Trophoblast cell (in vitro differentiated cells and primary cell): ENCODE measurements at regions not wholly inside any gene's neighbourhood (a gene's known extent, or its start where the extent isn't known, plus 50 kb on each side); places are given as distances from the start of the nearest gene placed in this dataset.

ENCODE experiments used
- DNase-seq, 2 donors: peaks; one replicate each; pipeline ENCODE4 v3.0.0-alpha.2; 2016
- H2AFZ ChIP-seq: 2 replicates; pipeline ENCODE4 v1.6.1; 2013; ENCODE audit warnings: low read length, moderate library complexity, mild to moderate bottlenecking; ENCODE audit not compliant: insufficient read depth, poor library complexity
- H2AK5ac ChIP-seq: 2 replicates; pipeline ENCODE4 v1.6.1; 2013; ENCODE audit warnings: mild to moderate bottlenecking, low read length
- H2BK120ac ChIP-seq: 2 replicates; pipeline ENCODE4 v1.6.1; 2013; ENCODE audit warnings: low read length, mild to moderate bottlenecking, moderate library complexity; ENCODE audit not compliant: insufficient read depth, poor library complexity
- H2BK12ac ChIP-seq: 2 replicates; pipeline ENCODE4 v1.6.1; 2013; ENCODE audit warnings: mild to moderate bottlenecking, low read length, moderate library complexity
- H2BK5ac ChIP-seq: 2 replicates; pipeline ENCODE4 v1.6.1; 2013; ENCODE audit warnings: low read length, low read depth, moderate library complexity, mild to moderate bottlenecking; ENCODE audit not compliant: poor library complexity
- H3K14ac ChIP-seq: 2 replicates; pipeline ENCODE4 v1.6.1; 2013; ENCODE audit warnings: mild to moderate bottlenecking, low read length
- H3K18ac ChIP-seq: 2 replicates; pipeline ENCODE4 v1.6.1; 2013; ENCODE audit warnings: mild to moderate bottlenecking, low read length
- H3K23ac ChIP-seq: 2 replicates; pipeline ENCODE4 v1.6.1; 2013; ENCODE audit warnings: low read length
- H3K27ac ChIP-seq: 2 replicates; pipeline ENCODE4 v1.5.1; 2013; ENCODE audit warnings: low read depth, mild to moderate bottlenecking, inconsistent platforms, low read length, moderate library complexity
- H3K27me3 ChIP-seq: 2 replicates; pipeline ENCODE4 v1.6.1; 2013; ENCODE audit warnings: inconsistent platforms, mild to moderate bottlenecking, low read length, moderate library complexity; ENCODE audit not compliant: insufficient read depth
- H3K36me3 ChIP-seq, 2 experiments: 1 replicate in 1 of 2; 2 replicates in 1 of 2; pipeline ENCODE4 v1.6.1; 2013; ENCODE audit warnings: low read length in 2 of 2, mild to moderate bottlenecking in 2 of 2, moderate library complexity in 1 of 2; ENCODE audit not compliant: insufficient read depth in 2 of 2, control insufficient read depth in 1 of 2
- H3K4ac ChIP-seq: 2 replicates; pipeline ENCODE4 v1.6.1; 2013; ENCODE audit warnings: low read depth, mild to moderate bottlenecking, low read length, moderate library complexity
- H3K4me1 ChIP-seq, 2 experiments: 1 replicate in 1 of 2; 2 replicates in 1 of 2; pipeline ENCODE4 v1.6.1; 2013; ENCODE audit warnings: low read length in 2 of 2, mild to moderate bottlenecking in 2 of 2, moderate library complexity in 1 of 2; ENCODE audit not compliant: insufficient read depth in 2 of 2, control insufficient read depth in 1 of 2
- H3K4me2 ChIP-seq: 2 replicates; pipeline ENCODE4 v1.6.1; 2013; ENCODE audit warnings: inconsistent platforms, mild to moderate bottlenecking, low read length, moderate library complexity
- H3K4me3 ChIP-seq: 2 replicates; pipeline ENCODE4 v1.5.1; 2013; ENCODE audit warnings: mild to moderate bottlenecking, low read depth, low read length, inconsistent platforms
- H3K79me1 ChIP-seq: one replicate; pipeline ENCODE4 v1.6.1; 2013; ENCODE audit warnings: low read length
- H3K79me2 ChIP-seq: 2 replicates; pipeline ENCODE4 v1.6.1; 2013; ENCODE audit warnings: low read length, mild to moderate bottlenecking; ENCODE audit not compliant: control insufficient read depth, insufficient read depth, poor library complexity
- H3K9ac ChIP-seq: 2 replicates; pipeline ENCODE4 v1.6.1; 2013; ENCODE audit warnings: mild to moderate bottlenecking, low read length
- H3K9me3 ChIP-seq: 2 replicates; pipeline ENCODE4 v1.6.1; 2013; ENCODE audit warnings: low read depth, mild to moderate bottlenecking, control low read depth, inconsistent platforms, low read length; ENCODE audit not compliant: insufficient read depth
- H4K12ac ChIP-seq: 2 replicates; pipeline ENCODE4 v1.6.1; 2013; ENCODE audit warnings: low read depth, mild to moderate bottlenecking, low read length, moderate library complexity
- H4K8ac ChIP-seq: 2 replicates; pipeline ENCODE4 v1.6.1; 2013; ENCODE audit warnings: low read depth, mild to moderate bottlenecking, low read length, moderate library complexity
- H4K91ac ChIP-seq: one replicate; pipeline ENCODE4 v1.6.1; 2013; ENCODE audit warnings: low read depth, mild to moderate bottlenecking, low read length, moderate library complexity
- WGBS: extraction: QIAGEN DNeasy Blood & Tissue Kit; methylation state at CpG from one replicate; pipeline ENCODE4 v1.1.7; 2013; ENCODE audit warnings: missing lambda C conversion rate; ENCODE audit not compliant: insufficient read length, insufficient coverage; ENCODE audit errors: extremely low coverage; 5-methylcytosine and 5-hydroxymethylcytosine counted together

- Histone ChIP-seq H3K4ac (no peak overlapping the region), H3K18ac (no peak overlapping the region), H4K91ac (no peak overlapping the region), H2AK5ac (no peak overlapping the region), H3K9ac (no peak overlapping the region), H3K27me3 (no peaks in the 10 kb centered on the region), H2AFZ (no peak overlapping the region), H3K14ac (no peak overlapping the region), H2BK12ac (no peak overlapping the region), H4K8ac (no peak overlapping the region), H3K4me1 (peaks cover 10 to 16% of the 10 kb centered on the region in 2 experiments), H2BK5ac (no peak overlapping the region), H3K36me3 (no peaks in the 10 kb centered on the region), H3K79me1 (peaks cover 16% of the 10 kb centered on the region), H4K12ac (no peak overlapping the region), H3K4me2 (peak overlapping the region; percentile 28), H3K4me3 (no peak overlapping the region), H3K27ac (no peak overlapping the region), H3K9me3 (peaks cover 2% of the 10 kb centered on the region), H3K79me2 (no peaks in the 10 kb centered on the region), H2BK120ac (no peak overlapping the region), H3K23ac (no peak overlapping the region)
- no CpG with 5 or more reads among the region's 5 CpGs for WGBS
- DNase-seq: no peak
Observed at GRCh38 chr18:75818383-75818782, 390.9 kb upstream of the SMIM21 start.

- H4K12ac ChIP-seq: no peak overlapping the region
- no peak overlapping the region for H3K4me3 ChIP-seq
- H3K4me1 ChIP-seq: peaks cover 11% of the 10 kb centered on the region in 2 experiments
- peaks cover 2% of the 10 kb centered on the region for H3K9me3 ChIP-seq
- peaks cover 5% of the 10 kb centered on the region for H3K79me1 ChIP-seq
- WGBS: no CpG with 5 or more reads among the region's 1 CpG
- H2AK5ac ChIP-seq: no peak overlapping the region
- H2BK120ac ChIP-seq: no peak overlapping the region
- no peak overlapping the region for H3K18ac ChIP-seq
- H3K4ac ChIP-seq: no peak overlapping the region
- no peak overlapping the region for H2BK5ac ChIP-seq
- no peaks in the 10 kb centered on the region for H3K79me2 ChIP-seq
- no peak for DNase-seq
- no peak overlapping the region for H3K14ac ChIP-seq
- H3K23ac ChIP-seq: no peak overlapping the region
- H3K27ac ChIP-seq: no peak overlapping the region
- H4K8ac ChIP-seq: no peak overlapping the region
- H3K9ac ChIP-seq: no peak overlapping the region
- no peaks in the 10 kb centered on the region for H3K36me3 ChIP-seq
- no peaks in the 10 kb centered on the region for H3K27me3 ChIP-seq
- no peak overlapping the region for H3K4me2 ChIP-seq
- no peak overlapping the region for H2AFZ ChIP-seq
- no peak overlapping the region for H4K91ac ChIP-seq
- H2BK12ac ChIP-seq: no peak overlapping the region
Observed at GRCh38 chr18:75815767-75816166, 388.3 kb upstream of the SMIM21 start.

GRCh38 chr18:75812761-75813160, 385.3 kb upstream of the SMIM21 start:
- Histone ChIP-seq H2BK12ac (peak overlapping the region; percentile 98), H3K4ac (no peak overlapping the region), H2AK5ac (no peak overlapping the region), H4K8ac (no peak overlapping the region), H3K4me3 (no peak overlapping the region), H3K27me3 (no peaks in the 10 kb centered on the region), H3K79me1 (peaks cover 3% of the 10 kb centered on the region), H3K27ac (no peak overlapping the region), H4K91ac (peak overlapping the region; percentile 61), H3K4me2 (no peak overlapping the region), H2AFZ (no peak overlapping the region), H3K79me2 (no peaks in the 10 kb centered on the region), H4K12ac (no peak overlapping the region), H2BK120ac (peak overlapping the region; percentile 69), H3K18ac (no peak overlapping the region), H3K23ac (no peak overlapping the region), H3K36me3 (no peaks in the 10 kb centered on the region), H3K9ac (no peak overlapping the region), H3K9me3 (no peaks in the 10 kb centered on the region), H3K4me1 (peaks cover 3 to 4% of the 10 kb centered on the region in 2 experiments), H2BK5ac (peak overlapping the region; percentile 64), H3K14ac (no peak overlapping the region)
- WGBS: no CpG with 5 or more reads among the region's 8 CpGs
- peak in 1 of 2 donors; percentile 27 for DNase-seq

DNA sequence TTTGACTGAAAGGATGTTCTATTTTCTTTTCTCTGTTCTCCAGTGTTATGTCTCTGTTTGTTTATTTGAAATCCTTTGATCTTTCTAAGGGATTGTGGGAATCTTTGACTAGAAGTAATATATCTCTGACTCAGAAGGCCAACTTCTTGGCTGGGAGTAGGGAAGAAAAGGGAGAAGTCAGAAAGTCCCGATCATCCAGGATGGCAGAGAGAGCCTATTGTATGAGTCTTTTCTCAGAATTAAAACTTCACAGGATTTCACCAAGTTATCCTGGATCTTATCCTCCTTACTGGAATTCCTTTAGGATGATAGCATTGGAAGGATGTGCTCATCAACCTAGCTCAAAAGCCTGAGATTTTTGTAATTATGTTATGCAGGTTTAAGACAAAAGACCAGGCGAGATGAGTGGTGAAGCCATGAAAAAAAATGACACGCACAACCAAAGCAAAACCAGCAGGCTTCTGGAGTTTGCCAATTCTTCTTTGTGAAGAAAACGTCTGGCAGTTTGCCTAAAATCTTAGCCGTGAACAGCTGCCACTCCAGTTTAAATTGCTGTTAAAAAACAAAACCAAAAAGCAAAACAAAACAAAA, 383.6 kb upstream of the SMIM21 start:
- Histone ChIP-seq H3K36me3 (no peaks in the 10 kb centered on the region), H3K27me3 (no peaks in the 10 kb centered on the region), H2BK12ac (no peak overlapping the region), H3K18ac (no peak overlapping the region), H2AK5ac (no peak overlapping the region), H3K4me2 (no peak overlapping the region), H3K9ac (no peak overlapping the region), H3K4ac (no peak overlapping the region), H3K23ac (no peak overlapping the region), H3K9me3 (no peaks in the 10 kb centered on the region), H3K4me3 (no peak overlapping the region), H2BK5ac (peak overlapping the region; percentile 14), H2BK120ac (no peak overlapping the region), H4K91ac (peak overlapping the region; percentile 72), H3K27ac (peak overlapping the region; percentile 59), H4K8ac (peak overlapping the region; percentile 32), H3K79me2 (no peaks in the 10 kb centered on the region), H4K12ac (no peak overlapping the region), H3K14ac (no peak overlapping the region), H2AFZ (no peak overlapping the region), H3K4me1 (peaks cover 2 to 4% of the 10 kb centered on the region in 2 experiments), H3K79me1 (peaks cover 5% of the 10 kb centered on the region)
- DNase-seq: peak; percentile 21 to 71
- WGBS: no CpG with 5 or more reads among the region's 5 CpGs
